Mesendoderm (in vitro differentiated cells): ENCODE measurements at regions not wholly inside any gene's neighbourhood (a gene's known extent, or its start where the extent isn't known, plus 50 kb on each side); places are given as distances from the start of the nearest gene placed in this dataset.
A peak's percentile ranks its signal among the peaks of the same experiment; 100 is the strongest.

Experiments
- DNase-seq: peaks from one replicate; pipeline ENCODE4 v3.0.0; 2013
- H2AK5ac ChIP-seq: 2 replicates; pipeline ENCODE4 v1.6.1; 2013; ENCODE audit warnings: low read length, inconsistent platforms
- H2BK120ac ChIP-seq: 2 replicates; pipeline ENCODE4 v1.6.1; 2013; ENCODE audit warnings: low read depth, mild to moderate bottlenecking, low read length, moderate library complexity, mixed read lengths
- H2BK15ac ChIP-seq: replicated peaks from 2 replicates; pipeline ENCODE4 v1.6.1; 2013; ENCODE audit warnings: low read depth, mild to moderate bottlenecking, moderate library complexity
- H2BK5ac ChIP-seq: 2 replicates; pipeline ENCODE4 v1.6.1; 2013; ENCODE audit warnings: low read length, inconsistent platforms
- H3K18ac ChIP-seq: 2 replicates; pipeline ENCODE4 v1.6.1; 2013; ENCODE audit warnings: mild to moderate bottlenecking, low read length, mixed read lengths
- H3K23ac ChIP-seq: one replicate; pipeline ENCODE4 v1.6.1; 2013; ENCODE audit warnings: low read length
- H3K27ac ChIP-seq: 2 replicates; pipeline ENCODE4 v1.5.1; 2013; ENCODE audit warnings: low read depth, mild to moderate bottlenecking, inconsistent platforms, low read length, moderate library complexity
- H3K27me3 ChIP-seq: 2 replicates; pipeline ENCODE4 v1.6.1; 2013; ENCODE audit warnings: low read length, control low read depth, mild to moderate bottlenecking, inconsistent platforms; ENCODE audit not compliant: insufficient read depth, poor library complexity
- H3K36me3 ChIP-seq: 2 replicates; pipeline ENCODE4 v1.6.1; 2013; ENCODE audit warnings: low read length, inconsistent platforms; ENCODE audit not compliant: control insufficient read depth, insufficient read depth
- H3K4ac ChIP-seq: one replicate; pipeline ENCODE4 v1.6.1; 2013; ENCODE audit warnings: low read depth, mild to moderate bottlenecking, low read length, moderate library complexity
- H3K4me1 ChIP-seq: 2 replicates; pipeline ENCODE4 v1.6.1; 2013; ENCODE audit warnings: low read depth, low read length, inconsistent platforms; ENCODE audit not compliant: control insufficient read depth
- H3K4me2 ChIP-seq: 2 replicates; pipeline ENCODE4 v1.6.1; 2013; ENCODE audit warnings: low read length
- H3K4me3 ChIP-seq: 2 replicates; pipeline ENCODE4 v1.5.1; 2013; ENCODE audit warnings: mild to moderate bottlenecking, low read length
- H3K56ac ChIP-seq: one replicate; pipeline ENCODE4 v1.6.1; 2013; ENCODE audit warnings: low read length
- H3K79me1 ChIP-seq: 2 replicates; pipeline ENCODE4 v1.6.1; 2013; ENCODE audit warnings: low read length, inconsistent platforms
- H3K79me2 ChIP-seq: 2 replicates; pipeline ENCODE4 v1.6.1; 2013; ENCODE audit warnings: mild to moderate bottlenecking, low read length; ENCODE audit not compliant: control insufficient read depth, insufficient read depth
- H3K9ac ChIP-seq: 2 replicates; pipeline ENCODE4 v1.6.1; 2013; ENCODE audit warnings: low read length, inconsistent platforms
- H4K5ac ChIP-seq: one replicate; pipeline ENCODE4 v1.6.1; 2013; ENCODE audit warnings: low read length
- H4K8ac ChIP-seq: one replicate; pipeline ENCODE4 v1.6.1; 2013; ENCODE audit warnings: low read depth, mild to moderate bottlenecking, control low read depth, low read length, moderate library complexity
- WGBS: extraction: QIAGEN DNeasy Blood & Tissue Kit; methylation state at CpG from one replicate; pipeline ENCODE4 v1.1.7; 2013; ENCODE audit warnings: low lambda C conversion rate, missing lambda C conversion rate; ENCODE audit not compliant: insufficient coverage; ENCODE audit errors: extremely low coverage; 5-methylcytosine and 5-hydroxymethylcytosine counted together

- Histone ChIP-seq H3K4ac (no peak overlapping the region), H3K56ac (no peak overlapping the region), H4K5ac (no peak overlapping the region), H3K18ac (no peak overlapping the region), H3K23ac (no peak overlapping the region), H3K27me3 (no peaks in the 10 kb centered on the region), H3K36me3 (no peaks in the 10 kb centered on the region), H2BK5ac (no peak overlapping the region), H3K4me2 (no peak overlapping the region), H2BK15ac (no peak overlapping the region), H3K27ac (no peak overlapping the region), H2AK5ac (no peak overlapping the region), H3K4me3 (no peak overlapping the region), H3K9ac (no peak overlapping the region), H2BK120ac (no peak overlapping the region), H4K8ac (no peak overlapping the region), H3K79me1 (no peaks in the 10 kb centered on the region), H3K79me2 (no peaks in the 10 kb centered on the region), H3K4me1 (no peaks in the 10 kb centered on the region)
- no CpG with 5 or more reads among the region's 2 CpGs for WGBS
- no peak for DNase-seq
Measured at GRCh38 chr9:73579823-73580222, 428.2 kb downstream of the ANXA1 start.

GRCh38 chr9:73583576-73583975 is 431.9 kb downstream of the ANXA1 start:
- Histone ChIP-seq H3K4ac (no peak overlapping the region), H3K9ac (no peak overlapping the region), H3K79me1 (no peaks in the 10 kb centered on the region), H3K56ac (no peak overlapping the region), H3K27ac (no peak overlapping the region), H3K79me2 (no peaks in the 10 kb centered on the region), H3K4me3 (no peak overlapping the region), H2BK15ac (no peak overlapping the region), H3K36me3 (no peaks in the 10 kb centered on the region), H2AK5ac (no peak overlapping the region), H3K27me3 (no peaks in the 10 kb centered on the region), H3K4me1 (no peaks in the 10 kb centered on the region), H4K8ac (no peak overlapping the region), H2BK5ac (no peak overlapping the region), H2BK120ac (no peak overlapping the region), H3K18ac (no peak overlapping the region), H3K23ac (no peak overlapping the region), H4K5ac (no peak overlapping the region), H3K4me2 (no peak overlapping the region)
- no peak for DNase-seq

- H4K8ac ChIP-seq, result no peak overlapping the region
- no peak overlapping the region for H2BK5ac ChIP-seq
- no peak overlapping the region for H3K4ac ChIP-seq
- H2BK15ac ChIP-seq, result no peak overlapping the region
- no peak overlapping the region for H2AK5ac ChIP-seq
- H3K27ac ChIP-seq, result no peak overlapping the region
- WGBS, result no CpG with 5 or more reads among the region's 3 CpGs
- no peak overlapping the region for H4K5ac ChIP-seq
- no peak overlapping the region for H3K23ac ChIP-seq
- H3K36me3 ChIP-seq, result no peaks in the 10 kb centered on the region
- no peaks in the 10 kb centered on the region for H3K79me1 ChIP-seq
- DNase-seq, result no peak
- H3K9ac ChIP-seq, result no peak overlapping the region
- H3K27me3 ChIP-seq, result no peaks in the 10 kb centered on the region
- no peak overlapping the region for H3K18ac ChIP-seq
- H3K4me1 ChIP-seq, result no peaks in the 10 kb centered on the region
- no peak overlapping the region for H3K4me3 ChIP-seq
- no peaks in the 10 kb centered on the region for H3K79me2 ChIP-seq
- H3K4me2 ChIP-seq, result no peak overlapping the region
- no peak overlapping the region for H2BK120ac ChIP-seq
- H3K56ac ChIP-seq, result no peak overlapping the region
Measured at GRCh38 chr9:73595036-73595545, 443.4 kb downstream of the ANXA1 start.

- H4K8ac ChIP-seq, result no peak overlapping the region
Measured at GRCh38 chr9:73596321-73596720, 444.7 kb downstream of the ANXA1 start.

GRCh38 chr9:73597039-73597438 is 445.4 kb downstream of the ANXA1 start:
- H3K4me2 ChIP-seq, result no peak overlapping the region
- no peak overlapping the region for H2BK120ac ChIP-seq
- no peak overlapping the region for H2BK5ac ChIP-seq
- H3K56ac ChIP-seq, result no peak overlapping the region
- no peak overlapping the region for H3K18ac ChIP-seq
- no peak overlapping the region for H3K4me3 ChIP-seq
- H3K27me3 ChIP-seq, result no peaks in the 10 kb centered on the region
- no peaks in the 10 kb centered on the region for H3K79me2 ChIP-seq
- no peak overlapping the region for H3K23ac ChIP-seq
- no peaks in the 10 kb centered on the region for H3K36me3 ChIP-seq
- no peak overlapping the region for H4K5ac ChIP-seq
- no peak for DNase-seq
- H3K27ac ChIP-seq, result no peak overlapping the region
- H3K79me1 ChIP-seq, result no peaks in the 10 kb centered on the region
- H3K9ac ChIP-seq, result no peak overlapping the region
- H3K4ac ChIP-seq, result no peak overlapping the region
- H3K4me1 ChIP-seq, result no peaks in the 10 kb centered on the region
- H2BK15ac ChIP-seq, result no peak overlapping the region
- H4K8ac ChIP-seq, result no peak overlapping the region
- H2AK5ac ChIP-seq, result no peak overlapping the region
- no CpG with 5 or more reads among the region's 5 CpGs for whole genome bisulfite sequencing

More at GRCh38 chr9:73596321-73596720, 444.7 kb downstream of the ANXA1 start:
- no peaks in the 10 kb centered on the region for H3K79me1 ChIP-seq
- H2BK5ac ChIP-seq, result no peak overlapping the region
- H3K4me1 ChIP-seq, result no peaks in the 10 kb centered on the region
- H3K4me2 ChIP-seq, result no peak overlapping the region
- peak; percentile 5 for DNase-seq
- no peak overlapping the region for H2AK5ac ChIP-seq
- no peak overlapping the region for H4K5ac ChIP-seq
- H2BK120ac ChIP-seq, result no peak overlapping the region
- H3K9ac ChIP-seq, result no peak overlapping the region
- H3K23ac ChIP-seq, result no peak overlapping the region
- no peaks in the 10 kb centered on the region for H3K36me3 ChIP-seq
- no peak overlapping the region for H3K4ac ChIP-seq
- H3K79me2 ChIP-seq, result no peaks in the 10 kb centered on the region
- no peak overlapping the region for H3K4me3 ChIP-seq
- H3K27ac ChIP-seq, result no peak overlapping the region
- H3K56ac ChIP-seq, result no peak overlapping the region
- no peak overlapping the region for H2BK15ac ChIP-seq
- no peaks in the 10 kb centered on the region for H3K27me3 ChIP-seq
- no peak overlapping the region for H3K18ac ChIP-seq
- no CpG with 5 or more reads among the region's 1 CpG for WGBS

- no peaks in the 10 kb centered on the region for H3K79me1 ChIP-seq
- no peak overlapping the region for H3K4me2 ChIP-seq
- no peak overlapping the region for H3K27ac ChIP-seq
- no peak overlapping the region for H3K18ac ChIP-seq
- H3K79me2 ChIP-seq, result no peaks in the 10 kb centered on the region
- no peak overlapping the region for H4K8ac ChIP-seq
- H3K56ac ChIP-seq, result no peak overlapping the region
- WGBS, result no CpG with 5 or more reads among the region's 4 CpGs
- no peak overlapping the region for H3K4ac ChIP-seq
- H4K5ac ChIP-seq, result no peak overlapping the region
- H3K4me3 ChIP-seq, result no peak overlapping the region
- no peak overlapping the region for H2AK5ac ChIP-seq
- H3K4me1 ChIP-seq, result no peaks in the 10 kb centered on the region
- no peak overlapping the region for H3K23ac ChIP-seq
- H2BK120ac ChIP-seq, result no peak overlapping the region
- H3K36me3 ChIP-seq, result no peaks in the 10 kb centered on the region
- H2BK15ac ChIP-seq, result no peak overlapping the region
- no peak overlapping the region for H3K9ac ChIP-seq
- no peaks in the 10 kb centered on the region for H3K27me3 ChIP-seq
- no peak overlapping the region for H2BK5ac ChIP-seq
- DNase-seq, result no peak
Measured at GRCh38 chr9:73597771-73598170, 446.1 kb downstream of the ANXA1 start.
